Stimulated activated CD4-positive, alpha-beta T cell treated with anti-CD3 and anti-CD28 coated beads, Interleukin-4, amount 100 ng/mL, for 24 hours (primary cell): ENCODE measurements at regions not wholly inside any gene's neighbourhood (a gene's known extent, or its start where the extent isn't known, plus 50 kb on each side); places are given as distances from the start of the nearest gene placed in this dataset.
"Not testable (repeated sequence)": the region's sequence is repeated elsewhere in the genome, so short reads cannot be mapped to it uniquely, and the experiment has no call there.

Experiments
- DNase-seq: peaks from one replicate; pipeline ENCODE4 v3.0.0-alpha.2; 2020

DNA sequence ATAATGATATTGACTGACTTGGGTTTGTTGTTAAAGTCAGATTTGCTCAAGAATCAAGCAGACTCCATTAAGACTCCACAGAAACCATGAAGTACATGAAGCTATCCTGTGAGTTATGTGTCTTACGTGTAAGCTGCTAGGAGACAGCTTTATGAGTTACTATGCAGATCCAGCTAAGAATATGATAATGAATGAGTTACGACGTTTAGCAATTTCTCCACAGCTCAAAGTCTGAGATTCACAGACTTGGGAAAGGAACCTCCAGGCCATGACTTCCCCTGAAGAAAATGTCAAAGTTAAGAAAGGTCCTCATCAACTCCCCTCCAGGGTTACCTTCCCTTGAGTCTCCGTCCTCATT lies 211.9 kb upstream of the HNRNPA3 start:
- DNase-seq = no peak

DNA sequence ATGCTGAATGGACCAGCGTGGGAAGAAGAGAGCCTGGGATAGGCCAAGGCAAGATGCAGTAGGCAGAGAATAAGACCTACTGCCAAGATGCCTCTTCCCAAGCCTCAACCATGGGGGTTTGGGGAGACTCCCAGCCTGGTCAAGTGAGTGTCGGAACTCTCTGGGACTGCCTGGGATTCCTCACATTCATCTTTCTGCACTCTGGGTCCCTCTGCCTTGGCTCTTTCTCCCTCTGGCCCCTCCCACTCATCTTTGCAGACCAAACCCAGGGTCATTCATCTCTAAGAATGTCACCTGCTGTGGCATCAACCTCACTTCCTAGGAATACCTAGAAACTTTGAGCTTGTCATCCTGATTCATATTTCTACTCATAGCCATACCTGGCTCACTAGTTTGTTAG lies 211.3 kb upstream of the HNRNPA3 start:
- DNase-seq = no peak

GRCh38 chr2:177002983-177003382 lies 209.6 kb upstream of the HNRNPA3 start:
- DNase-seq = no peak

DNA sequence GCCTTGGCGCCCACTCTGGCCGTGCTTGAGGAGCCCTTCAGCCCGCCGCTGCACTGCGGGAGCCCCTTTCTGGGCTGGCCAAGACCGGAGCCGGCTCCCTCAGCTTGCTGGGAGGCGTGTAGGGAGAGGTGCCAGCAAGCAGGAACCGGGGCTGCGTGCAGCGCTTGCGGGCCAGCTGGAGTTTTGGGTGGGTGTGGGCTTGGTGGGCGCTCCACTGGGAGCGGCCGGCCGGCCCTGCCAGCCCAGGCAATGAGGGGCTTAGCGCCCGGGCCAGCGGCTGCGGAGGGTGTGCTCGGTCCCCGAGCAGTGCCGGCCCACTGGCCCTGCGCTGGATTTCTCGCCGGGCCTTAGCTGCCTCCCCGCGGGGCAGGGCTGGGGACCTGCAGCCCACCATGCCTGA lies 204.9 kb upstream of the HNRNPA3 start:
- not testable (repeated sequence) for DNase-seq

- not testable (repeated sequence) for DNase-seq
These were observed 203.9 kb upstream of the HNRNPA3 start for GRCh38 chr2:177008662-177009061.

DNA sequence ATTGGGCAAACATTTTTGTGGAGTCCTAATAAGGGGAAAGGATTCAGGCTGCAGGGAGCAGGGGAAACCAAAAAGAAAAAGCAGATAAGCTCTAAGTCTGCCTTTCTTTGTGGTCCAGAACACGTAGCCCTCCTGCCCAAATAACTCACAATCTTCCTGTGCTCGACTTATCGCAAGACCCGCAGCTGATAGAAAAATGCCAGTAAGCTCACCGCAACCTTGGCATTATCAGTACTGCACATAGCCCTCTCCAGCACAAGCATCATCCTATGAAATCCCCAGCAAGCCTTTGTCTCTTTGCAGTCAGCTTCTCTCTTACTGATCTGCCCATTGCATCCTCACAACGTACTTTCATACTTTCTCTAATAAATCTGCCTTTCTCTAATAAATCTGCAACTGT lies 202.4 kb upstream of the HNRNPA3 start:
- no peak for DNase-seq

DNA sequence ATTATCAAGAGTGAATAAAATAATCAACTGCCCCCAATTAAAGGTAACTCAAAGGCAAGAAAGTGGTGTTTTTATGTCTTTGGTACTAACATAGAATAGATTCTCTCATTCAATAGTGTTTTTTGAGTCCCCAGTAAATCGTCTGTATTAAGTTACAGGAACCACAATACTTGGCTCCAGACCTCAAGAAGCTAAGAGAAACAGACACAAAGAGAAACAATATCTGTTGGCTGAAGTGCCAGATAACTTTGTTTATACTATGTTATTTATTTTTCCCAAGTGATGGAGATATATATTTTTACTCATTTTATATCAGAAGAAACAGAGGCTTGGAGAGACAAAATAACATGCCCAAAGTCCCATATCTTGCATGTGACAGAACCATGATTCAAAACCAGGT lies 201.7 kb upstream of the HNRNPA3 start:
- no peak for DNase-seq

DNA sequence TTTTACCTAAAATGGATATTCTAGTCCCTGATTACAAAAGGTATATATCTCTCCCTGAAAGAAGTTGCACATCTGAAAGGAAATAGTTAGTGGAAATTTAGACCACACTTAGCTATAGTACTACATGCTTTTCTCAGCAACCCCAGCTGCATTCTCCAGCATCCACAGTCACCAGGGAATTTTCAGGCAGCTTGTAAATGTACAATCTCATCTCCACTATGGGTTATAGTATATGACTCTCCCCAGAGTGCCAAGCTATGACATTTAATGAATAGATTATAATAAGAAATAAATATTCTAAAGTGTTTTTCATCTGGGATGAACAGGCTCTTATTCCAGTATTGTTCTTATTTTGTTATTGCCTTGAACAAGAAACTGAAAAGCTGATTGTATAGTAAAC lies 197.6 kb upstream of the HNRNPA3 start:
- no peak for DNase-seq

DNA sequence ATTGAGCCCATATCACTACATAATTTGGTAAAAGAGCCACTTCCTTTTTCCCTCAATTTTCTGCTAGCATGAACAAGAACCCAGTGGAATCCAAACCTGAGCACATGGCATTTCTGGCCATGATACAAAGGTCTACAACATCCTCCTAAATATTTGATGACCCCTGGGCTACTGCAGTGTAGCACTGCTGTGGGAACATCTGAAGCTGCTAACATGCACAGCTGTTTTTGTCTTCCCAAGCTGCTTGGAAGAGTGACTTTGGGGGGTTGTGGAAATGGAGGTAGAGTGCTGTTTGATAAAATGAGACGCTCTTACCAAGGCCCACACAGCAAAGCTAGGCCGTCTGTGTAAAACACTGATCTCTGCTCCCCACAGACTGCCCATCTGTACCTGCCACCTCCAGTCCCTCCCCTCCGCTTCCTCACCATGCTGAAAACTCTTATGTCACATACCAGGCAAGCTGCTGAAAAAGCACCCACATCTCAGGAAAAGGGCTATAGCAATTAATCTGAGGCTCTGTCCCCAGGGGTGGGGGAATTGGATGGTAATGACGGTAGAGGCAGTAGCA lies 197.2 kb upstream of the HNRNPA3 start:
- no peak for DNase-seq

DNA sequence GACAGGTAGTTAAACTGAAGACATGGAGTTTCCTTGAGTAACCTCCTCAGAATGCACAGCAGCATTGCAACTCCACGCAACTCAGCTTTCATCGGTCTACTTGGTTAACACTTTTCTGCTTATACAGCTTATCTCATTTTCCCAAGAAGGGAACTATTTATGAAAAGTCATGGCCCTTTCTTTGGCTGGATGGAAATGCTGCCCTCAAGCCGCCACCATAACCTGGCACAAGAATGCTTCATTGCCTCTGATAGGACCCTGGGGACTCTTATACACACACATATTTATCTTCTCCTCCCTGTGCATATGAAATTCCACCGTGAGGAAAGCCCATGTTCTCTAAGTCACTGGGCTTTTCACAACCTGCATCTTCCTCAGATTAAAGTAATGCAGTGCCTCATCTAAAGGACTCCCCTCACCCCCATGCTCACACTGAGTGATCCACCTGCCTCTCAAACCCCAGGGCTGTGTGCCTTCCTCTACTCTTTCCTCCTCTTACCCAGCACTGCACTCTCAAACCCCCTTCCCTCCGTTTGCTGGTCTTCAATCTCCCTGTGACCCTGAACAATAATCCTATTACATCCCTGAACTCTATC lies 192.0 kb upstream of the HNRNPA3 start:
- DNase-seq = no peak

- DNase-seq = no peak
These were observed 190.8 kb upstream of the HNRNPA3 start for GRCh38 chr2:177021706-177022343.

DNA sequence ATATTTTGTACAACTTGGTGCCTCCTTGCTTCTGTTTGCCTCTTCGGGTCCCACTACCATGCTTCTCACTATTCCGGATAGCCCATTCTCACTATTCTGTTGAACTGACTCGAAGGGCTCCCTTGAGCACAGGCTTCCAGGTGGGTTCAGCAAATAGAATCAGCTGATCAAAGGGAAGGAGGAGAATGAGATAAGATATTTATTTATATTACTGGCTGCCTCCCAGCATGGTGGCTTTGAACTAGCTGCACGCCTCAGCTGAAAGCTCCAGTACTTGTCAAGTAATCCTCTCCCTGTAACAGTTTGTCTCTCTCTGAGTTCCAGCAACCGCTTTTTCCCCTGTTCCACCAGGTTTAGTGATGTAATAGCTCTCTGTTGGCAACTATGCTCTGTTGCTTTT lies 187.8 kb upstream of the HNRNPA3 start:
- no peak for DNase-seq

GRCh38 chr2:177026253-177026652 lies 186.3 kb upstream of the HNRNPA3 start:
- DNase-seq = no peak

DNA sequence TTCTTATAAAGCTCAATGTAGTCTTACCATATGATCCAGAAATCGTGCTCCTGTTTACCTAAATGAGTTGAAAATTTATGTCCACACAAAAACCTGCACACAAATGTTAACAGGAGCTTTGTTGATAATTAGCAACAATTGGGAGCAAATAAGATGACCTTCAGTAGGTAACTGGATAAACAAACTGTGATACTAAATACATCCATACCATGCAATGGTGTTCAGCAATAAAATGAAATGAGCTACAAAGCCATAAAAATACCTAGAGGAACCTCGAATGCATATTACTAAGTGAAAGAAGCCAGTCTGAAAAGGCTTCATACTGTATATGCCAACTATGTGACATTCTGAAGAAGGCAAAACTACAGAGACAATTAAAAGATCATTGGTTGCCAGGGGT lies 185.6 kb upstream of the HNRNPA3 start:
- DNase-seq = no peak

DNA sequence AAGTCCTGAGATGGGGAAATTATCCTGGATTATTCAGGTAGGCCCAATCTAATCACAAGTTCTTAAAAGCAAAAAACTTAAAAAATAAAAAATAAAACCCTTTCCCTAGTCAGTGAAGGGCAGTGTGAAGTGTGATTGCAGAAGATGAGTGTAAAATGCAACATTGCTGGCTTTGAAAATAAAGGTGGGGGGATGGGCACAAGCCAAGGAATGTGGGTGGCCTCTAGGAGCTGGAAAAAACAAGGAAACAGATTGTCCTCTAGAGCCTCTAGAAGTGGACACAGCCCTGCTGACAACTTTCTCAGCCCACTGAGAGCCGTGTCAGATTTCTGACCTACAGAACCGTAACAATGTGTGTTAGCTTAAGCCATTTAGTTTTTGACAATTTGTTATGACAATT lies 184.3 kb upstream of the HNRNPA3 start:
- DNase-seq = no peak

DNA sequence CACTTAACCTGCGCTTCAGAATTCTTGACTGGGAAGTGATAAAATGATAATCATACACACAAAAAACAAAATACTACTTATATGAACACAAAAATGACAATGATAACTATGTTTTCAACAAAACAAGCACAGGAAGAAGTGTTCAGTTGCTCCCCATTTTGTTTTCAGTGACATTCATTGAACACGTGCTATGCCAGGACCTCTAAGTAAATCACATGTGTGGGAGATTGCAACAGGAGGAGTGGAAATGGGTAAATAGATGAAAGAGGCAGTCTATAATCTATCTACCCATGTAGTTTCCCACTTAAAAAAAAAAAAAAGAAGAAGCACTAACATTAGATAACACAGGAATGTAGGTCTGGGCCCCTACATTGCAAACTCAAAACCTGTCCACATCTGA lies 183.5 kb upstream of the HNRNPA3 start:
- DNase-seq = no peak

- DNase-seq = no peak
These were observed 183.1 kb upstream of the HNRNPA3 start for GRCh38 chr2:177029501-177029900.

DNA sequence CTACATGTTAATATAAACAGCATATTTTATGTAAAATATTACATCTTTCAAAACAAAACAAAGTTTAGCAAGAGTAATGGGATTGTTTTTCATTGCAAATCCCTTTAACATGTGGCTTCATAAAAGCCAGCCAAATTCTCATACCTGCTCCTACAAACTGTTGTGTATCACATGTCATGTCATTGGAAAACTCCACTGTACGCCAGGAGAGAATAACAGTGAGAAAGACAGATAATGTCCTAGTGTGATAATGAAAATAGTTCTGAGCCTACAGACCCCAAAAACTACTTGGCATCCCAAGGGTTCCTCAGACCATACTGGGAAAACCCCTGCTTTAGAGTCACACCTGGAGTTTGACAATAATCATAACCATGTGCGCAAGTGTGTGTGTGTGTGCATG lies 182.7 kb upstream of the HNRNPA3 start:
- DNase-seq = no peak

GRCh38 chr2:177030451-177031105 lies 182.0 kb upstream of the HNRNPA3 start:
- DNase-seq = no peak

DNA sequence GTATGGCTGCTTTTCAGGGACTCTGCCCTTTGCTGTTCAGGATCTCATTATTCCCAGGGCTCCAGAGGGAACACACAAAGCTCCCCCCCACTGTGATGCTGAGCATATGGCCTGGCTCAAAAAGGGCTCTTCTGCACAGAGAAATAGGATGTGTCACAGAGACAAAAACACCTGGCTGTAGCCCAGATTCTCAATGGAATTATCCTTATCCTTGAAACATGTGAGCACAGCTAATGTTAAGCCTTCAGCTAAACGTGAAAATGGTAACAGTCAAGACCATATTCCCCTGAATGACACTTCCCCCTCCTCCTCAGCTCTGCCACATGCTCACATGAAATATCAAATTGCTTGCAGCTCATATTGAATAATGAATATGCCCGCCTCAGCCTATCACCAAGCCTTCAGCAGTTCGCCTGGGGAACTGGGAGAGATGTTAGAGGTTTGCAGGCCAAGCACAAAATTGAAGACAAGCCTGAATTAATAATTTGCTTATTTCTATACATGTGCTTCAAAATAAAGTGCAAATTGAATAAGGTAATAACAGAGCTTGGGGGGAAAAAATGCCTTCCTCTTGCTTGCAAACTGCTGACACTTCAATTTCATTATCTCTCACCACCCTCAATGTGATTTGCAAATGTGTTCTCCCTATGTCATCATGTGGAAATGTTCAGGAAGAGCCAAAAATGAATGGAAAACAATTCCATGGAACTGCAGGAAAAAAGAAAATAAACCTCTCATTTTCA lies 181.0 kb upstream of the HNRNPA3 start:
- DNase-seq = no peak

- no peak for DNase-seq
These were observed 175.8 kb upstream of the HNRNPA3 start for GRCh38 chr2:177036747-177037146.

DNA sequence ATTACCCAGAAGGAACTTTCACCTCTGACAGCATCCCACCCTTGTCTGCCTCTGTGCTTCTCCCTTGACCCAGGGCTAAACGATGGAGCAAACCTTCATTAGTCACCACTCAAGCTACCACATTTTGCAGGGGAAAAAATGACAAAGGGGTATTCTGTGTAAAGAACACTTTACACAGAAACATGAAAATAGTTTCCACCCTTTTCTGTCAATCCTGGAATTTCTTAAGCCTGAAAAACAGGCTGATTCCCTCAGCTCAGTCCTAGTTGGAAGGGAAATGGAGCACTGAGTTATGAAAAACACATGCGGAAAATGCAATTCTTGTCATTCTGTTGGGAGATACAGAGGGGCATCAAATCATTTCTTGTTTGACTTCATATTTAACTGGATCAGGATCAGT lies 175.0 kb upstream of the HNRNPA3 start:
- no peak for DNase-seq

GRCh38 chr2:177038787-177039484 lies 173.7 kb upstream of the HNRNPA3 start:
- no peak for DNase-seq
